Mesendoderm (in vitro differentiated cells): ENCODE measurements at regions not wholly inside any gene's neighbourhood (a gene's known extent, or its start where the extent isn't known, plus 50 kb on each side); places are given as distances from the start of the nearest gene placed in this dataset.

Experiments
- DNase-seq: peaks from one replicate; pipeline ENCODE4 v3.0.0; 2013
- H2AK5ac ChIP-seq: 2 replicates; pipeline ENCODE4 v1.6.1; 2013; ENCODE audit warnings: low read length, inconsistent platforms
- H2BK120ac ChIP-seq: 2 replicates; pipeline ENCODE4 v1.6.1; 2013; ENCODE audit warnings: low read depth, mild to moderate bottlenecking, low read length, moderate library complexity, mixed read lengths
- H2BK15ac ChIP-seq: replicated peaks from 2 replicates; pipeline ENCODE4 v1.6.1; 2013; ENCODE audit warnings: low read depth, mild to moderate bottlenecking, moderate library complexity
- H2BK5ac ChIP-seq: 2 replicates; pipeline ENCODE4 v1.6.1; 2013; ENCODE audit warnings: low read length, inconsistent platforms
- H3K18ac ChIP-seq: 2 replicates; pipeline ENCODE4 v1.6.1; 2013; ENCODE audit warnings: mild to moderate bottlenecking, low read length, mixed read lengths
- H3K23ac ChIP-seq: one replicate; pipeline ENCODE4 v1.6.1; 2013; ENCODE audit warnings: low read length
- H3K27ac ChIP-seq: 2 replicates; pipeline ENCODE4 v1.5.1; 2013; ENCODE audit warnings: low read depth, mild to moderate bottlenecking, inconsistent platforms, low read length, moderate library complexity
- H3K27me3 ChIP-seq: 2 replicates; pipeline ENCODE4 v1.6.1; 2013; ENCODE audit warnings: low read length, control low read depth, mild to moderate bottlenecking, inconsistent platforms; ENCODE audit not compliant: insufficient read depth, poor library complexity
- H3K36me3 ChIP-seq: 2 replicates; pipeline ENCODE4 v1.6.1; 2013; ENCODE audit warnings: low read length, inconsistent platforms; ENCODE audit not compliant: control insufficient read depth, insufficient read depth
- H3K4ac ChIP-seq: one replicate; pipeline ENCODE4 v1.6.1; 2013; ENCODE audit warnings: low read depth, mild to moderate bottlenecking, low read length, moderate library complexity
- H3K4me1 ChIP-seq: 2 replicates; pipeline ENCODE4 v1.6.1; 2013; ENCODE audit warnings: low read depth, low read length, inconsistent platforms; ENCODE audit not compliant: control insufficient read depth
- H3K4me2 ChIP-seq: 2 replicates; pipeline ENCODE4 v1.6.1; 2013; ENCODE audit warnings: low read length
- H3K4me3 ChIP-seq: 2 replicates; pipeline ENCODE4 v1.5.1; 2013; ENCODE audit warnings: mild to moderate bottlenecking, low read length
- H3K56ac ChIP-seq: one replicate; pipeline ENCODE4 v1.6.1; 2013; ENCODE audit warnings: low read length
- H3K79me1 ChIP-seq: 2 replicates; pipeline ENCODE4 v1.6.1; 2013; ENCODE audit warnings: low read length, inconsistent platforms
- H3K79me2 ChIP-seq: 2 replicates; pipeline ENCODE4 v1.6.1; 2013; ENCODE audit warnings: mild to moderate bottlenecking, low read length; ENCODE audit not compliant: control insufficient read depth, insufficient read depth
- H3K9ac ChIP-seq: 2 replicates; pipeline ENCODE4 v1.6.1; 2013; ENCODE audit warnings: low read length, inconsistent platforms
- H4K5ac ChIP-seq: one replicate; pipeline ENCODE4 v1.6.1; 2013; ENCODE audit warnings: low read length
- H4K8ac ChIP-seq: one replicate; pipeline ENCODE4 v1.6.1; 2013; ENCODE audit warnings: low read depth, mild to moderate bottlenecking, control low read depth, low read length, moderate library complexity
- WGBS: extraction: QIAGEN DNeasy Blood & Tissue Kit; methylation state at CpG from one replicate; pipeline ENCODE4 v1.1.7; 2013; ENCODE audit warnings: low lambda C conversion rate, missing lambda C conversion rate; ENCODE audit not compliant: insufficient coverage; ENCODE audit errors: extremely low coverage; 5-methylcytosine and 5-hydroxymethylcytosine counted together

DNA sequence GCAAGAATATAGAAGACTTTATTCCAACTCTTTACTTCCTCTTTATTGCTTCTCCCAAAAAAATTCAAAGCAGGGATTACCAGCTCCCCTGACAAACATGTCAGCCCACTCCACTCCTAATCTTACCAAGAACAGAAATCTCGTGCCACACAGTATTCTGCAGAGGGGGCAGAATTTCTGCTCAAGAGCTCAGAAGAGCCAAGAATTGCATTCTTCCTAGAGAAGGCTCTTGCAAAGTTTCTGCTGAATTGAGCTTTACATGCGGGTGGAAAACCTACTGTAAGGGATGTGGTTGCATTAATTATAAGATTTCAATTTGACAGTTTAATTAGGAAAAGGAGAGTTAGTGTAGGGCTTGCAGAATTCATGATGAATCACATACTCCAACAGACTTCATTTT is 428.5 kb downstream of the CETN3 start:
- WGBS: no CpG with 5 or more reads among the region's 2 CpGs
- Histone ChIP-seq H3K4me1 (no peaks in the 10 kb centered on the region), H3K9ac (no peak overlapping the region), H2BK15ac (no peak overlapping the region), H3K23ac (no peak overlapping the region), H3K4me2 (no peak overlapping the region), H2AK5ac (no peak overlapping the region), H2BK5ac (no peak overlapping the region), H3K18ac (no peak overlapping the region), H2BK120ac (no peak overlapping the region), H3K79me1 (no peaks in the 10 kb centered on the region), H3K36me3 (no peaks in the 10 kb centered on the region), H3K56ac (no peak overlapping the region), H3K79me2 (no peaks in the 10 kb centered on the region), H4K5ac (no peak overlapping the region), H4K8ac (no peak overlapping the region), H3K27me3 (no peaks in the 10 kb centered on the region), H3K4me3 (no peak overlapping the region), H3K27ac (no peak overlapping the region), H3K4ac (no peak overlapping the region)
- DNase-seq: no peak

DNA sequence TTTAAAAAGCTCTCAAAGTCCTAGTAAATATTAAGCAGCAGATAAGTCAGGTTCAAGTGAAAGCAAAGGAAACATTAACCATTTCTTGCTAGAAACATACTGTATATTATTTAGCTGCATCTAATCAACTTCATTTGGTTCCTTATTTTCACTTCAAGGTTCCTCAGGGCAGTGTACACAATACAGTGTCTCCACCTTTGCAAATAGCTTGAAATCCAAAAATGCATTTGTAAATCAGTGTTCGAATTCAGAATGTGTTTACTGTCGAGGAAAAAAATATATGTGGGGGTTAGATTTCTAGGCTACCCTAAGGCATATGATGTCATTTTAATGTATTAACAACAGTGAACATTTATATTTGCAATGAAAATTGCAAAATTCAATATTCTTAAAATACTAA is 436.0 kb downstream of the CETN3 start:
- no peaks in the 10 kb centered on the region for H3K36me3 ChIP-seq
- no peak overlapping the region for H2AK5ac ChIP-seq
- H3K23ac ChIP-seq: no peak overlapping the region
- no peak overlapping the region for H3K4me2 ChIP-seq
- H2BK15ac ChIP-seq: no peak overlapping the region
- H3K27me3 ChIP-seq: no peaks in the 10 kb centered on the region
- no CpG with 5 or more reads among the region's 2 CpGs for WGBS
- H3K79me1 ChIP-seq: no peaks in the 10 kb centered on the region
- H3K4ac ChIP-seq: no peak overlapping the region
- H3K79me2 ChIP-seq: no peaks in the 10 kb centered on the region
- H4K5ac ChIP-seq: no peak overlapping the region
- no peak overlapping the region for H3K56ac ChIP-seq
- no peak overlapping the region for H4K8ac ChIP-seq
- H2BK5ac ChIP-seq: no peak overlapping the region
- H3K4me3 ChIP-seq: no peak overlapping the region
- no peak for DNase-seq
- no peaks in the 10 kb centered on the region for H3K4me1 ChIP-seq
- no peak overlapping the region for H2BK120ac ChIP-seq
- H3K27ac ChIP-seq: no peak overlapping the region
- H3K18ac ChIP-seq: no peak overlapping the region
- H3K9ac ChIP-seq: no peak overlapping the region

DNA sequence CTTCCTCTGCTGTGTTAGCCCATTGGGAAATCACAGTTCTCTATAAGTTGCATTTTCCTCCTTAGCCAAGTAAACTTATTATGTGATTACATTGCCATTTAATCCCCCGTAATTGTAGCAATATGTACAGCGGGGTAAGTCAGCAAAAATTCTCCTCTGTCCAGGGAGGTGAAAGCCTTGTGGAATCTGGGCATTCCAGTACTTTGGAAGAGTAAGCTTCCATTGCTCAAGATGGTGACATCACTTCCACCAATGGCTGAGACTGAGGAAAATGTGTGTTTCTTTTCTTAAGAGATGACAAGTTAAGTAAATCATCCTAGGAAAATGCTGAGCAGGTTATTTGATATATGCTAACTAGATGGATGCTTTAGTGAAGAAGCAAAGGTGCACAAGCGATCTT is 436.7 kb downstream of the CETN3 start:
- no peak overlapping the region for H2BK15ac ChIP-seq
- no peak overlapping the region for H3K18ac ChIP-seq
- H3K27me3 ChIP-seq: no peaks in the 10 kb centered on the region
- H3K56ac ChIP-seq: no peak overlapping the region
- H3K4me1 ChIP-seq: no peaks in the 10 kb centered on the region
- no peaks in the 10 kb centered on the region for H3K79me2 ChIP-seq
- no peaks in the 10 kb centered on the region for H3K79me1 ChIP-seq
- no peak overlapping the region for H3K23ac ChIP-seq
- no peak overlapping the region for H2BK5ac ChIP-seq
- H4K5ac ChIP-seq: no peak overlapping the region
- no peak for DNase-seq
- no peaks in the 10 kb centered on the region for H3K36me3 ChIP-seq
- H3K4me3 ChIP-seq: no peak overlapping the region
- no peak overlapping the region for H3K4ac ChIP-seq
- H3K9ac ChIP-seq: no peak overlapping the region
- no CpG with 5 or more reads among the region's 3 CpGs for WGBS
- H4K8ac ChIP-seq: no peak overlapping the region
- no peak overlapping the region for H3K4me2 ChIP-seq
- no peak overlapping the region for H3K27ac ChIP-seq
- H2BK120ac ChIP-seq: no peak overlapping the region
- H2AK5ac ChIP-seq: no peak overlapping the region

DNA sequence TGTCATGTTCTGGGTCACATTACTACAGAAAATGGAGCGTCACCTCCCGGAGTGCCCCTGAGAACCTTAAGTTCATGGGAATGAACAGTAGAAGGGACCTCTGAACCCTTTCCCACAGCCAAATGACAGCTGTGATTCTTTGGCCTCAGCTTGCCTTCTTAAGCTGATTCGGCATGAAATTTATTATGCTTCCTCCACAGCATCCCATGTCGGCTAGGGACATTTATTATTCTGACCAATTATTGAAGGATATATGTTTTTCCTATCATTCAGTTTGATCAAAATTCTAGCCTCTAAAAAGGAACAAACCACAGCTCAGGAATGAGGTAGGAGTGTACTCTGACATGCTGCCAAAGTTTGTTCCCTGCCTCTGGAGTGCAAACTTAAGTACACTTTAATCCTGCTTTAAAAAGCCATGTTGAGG is 440.6 kb downstream of the CETN3 start:
- Histone ChIP-seq H2BK5ac (no peak overlapping the region), H2BK15ac (no peak overlapping the region), H3K4me1 (no peaks in the 10 kb centered on the region), H3K4ac (no peak overlapping the region), H3K79me2 (no peaks in the 10 kb centered on the region), H2AK5ac (no peak overlapping the region), H3K36me3 (no peaks in the 10 kb centered on the region), H3K79me1 (no peaks in the 10 kb centered on the region), H3K27ac (no peak overlapping the region), H3K56ac (no peak overlapping the region), H3K4me2 (no peak overlapping the region), H4K8ac (no peak overlapping the region), H3K23ac (no peak overlapping the region), H3K4me3 (no peak overlapping the region), H2BK120ac (no peak overlapping the region), H4K5ac (no peak overlapping the region), H3K27me3 (no peaks in the 10 kb centered on the region), H3K18ac (no peak overlapping the region), H3K9ac (no peak overlapping the region)
- no peak for DNase-seq
- WGBS: no CpG with 5 or more reads among the region's 4 CpGs

DNA sequence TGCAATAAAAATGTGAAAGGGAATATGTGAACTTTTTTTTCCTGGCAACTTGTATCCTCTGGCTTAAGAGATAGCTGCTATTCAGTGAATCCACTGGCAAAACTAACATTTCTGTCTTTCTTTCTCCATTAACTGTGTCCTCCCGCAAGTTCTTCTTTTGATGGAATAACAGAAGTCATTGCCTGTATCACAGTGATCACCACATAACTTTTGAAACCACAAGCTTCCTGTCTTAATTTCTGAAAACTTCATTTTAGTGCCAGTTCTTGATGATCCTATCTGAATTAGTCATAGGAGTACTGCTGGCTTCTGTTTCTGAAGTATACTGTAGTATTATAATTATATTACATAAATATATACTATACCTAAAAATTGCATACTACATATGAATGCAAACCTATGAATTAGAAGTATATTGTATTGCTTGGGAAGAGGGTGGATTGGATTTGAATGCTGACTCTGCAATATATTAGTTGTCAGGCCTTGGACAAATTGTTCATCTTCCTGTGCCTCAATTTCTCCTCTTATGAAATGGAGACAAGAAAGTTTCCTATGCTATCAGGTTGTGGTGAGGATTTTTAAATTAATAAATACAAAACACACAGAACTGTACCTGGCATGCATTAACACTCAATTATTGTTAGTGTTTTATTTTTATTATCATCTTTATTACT is 441.6 kb downstream of the CETN3 start:
- no peaks in the 10 kb centered on the region for H3K79me1 ChIP-seq
- no peak overlapping the region for H3K23ac ChIP-seq
- H3K4me3 ChIP-seq: no peak overlapping the region
- H3K27ac ChIP-seq: no peak overlapping the region
- H3K79me2 ChIP-seq: no peaks in the 10 kb centered on the region
- H4K8ac ChIP-seq: no peak overlapping the region
- no CpG with 5 or more reads among the region's 1 CpG for WGBS
- no peaks in the 10 kb centered on the region for H3K27me3 ChIP-seq
- H3K36me3 ChIP-seq: no peaks in the 10 kb centered on the region
- H4K5ac ChIP-seq: no peak overlapping the region
- no peak overlapping the region for H3K9ac ChIP-seq
- H2AK5ac ChIP-seq: no peak overlapping the region
- no peak overlapping the region for H2BK5ac ChIP-seq
- H3K4me2 ChIP-seq: no peak overlapping the region
- H3K4me1 ChIP-seq: no peaks in the 10 kb centered on the region
- no peak for DNase-seq
- H3K4ac ChIP-seq: no peak overlapping the region
- H2BK120ac ChIP-seq: no peak overlapping the region
- H3K18ac ChIP-seq: no peak overlapping the region
- H3K56ac ChIP-seq: no peak overlapping the region
- no peak overlapping the region for H2BK15ac ChIP-seq

DNA sequence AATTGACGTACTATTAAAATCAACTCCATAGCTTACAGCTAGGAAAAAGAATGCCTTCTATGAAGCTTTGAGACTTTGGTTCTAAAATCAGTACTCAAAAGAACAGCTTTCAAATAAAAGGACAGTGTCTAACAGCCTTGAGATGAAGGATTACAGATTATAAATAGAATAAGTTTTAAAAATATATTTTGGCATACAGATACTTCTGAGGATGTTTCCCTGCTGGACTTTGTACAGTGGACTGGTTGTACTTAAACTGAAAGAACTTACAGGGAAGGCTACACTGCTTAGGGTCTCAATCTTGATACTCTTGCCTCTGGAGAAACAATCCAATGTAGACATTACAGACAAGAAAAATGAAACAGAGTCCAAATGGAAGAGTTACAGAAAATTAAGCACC is 452.7 kb downstream of the CETN3 start:
- no peaks in the 10 kb centered on the region for H3K36me3 ChIP-seq
- no peak for DNase-seq
- H2BK15ac ChIP-seq: no peak overlapping the region
- H3K18ac ChIP-seq: no peak overlapping the region
- H3K4ac ChIP-seq: no peak overlapping the region
- no peak overlapping the region for H3K23ac ChIP-seq
- H3K79me2 ChIP-seq: no peaks in the 10 kb centered on the region
- no peak overlapping the region for H4K8ac ChIP-seq
- no peak overlapping the region for H3K27ac ChIP-seq
- H3K4me1 ChIP-seq: peaks cover 4% of the 10 kb centered on the region
- no peak overlapping the region for H4K5ac ChIP-seq
- H3K27me3 ChIP-seq: no peaks in the 10 kb centered on the region
- no peak overlapping the region for H3K9ac ChIP-seq
- no peak overlapping the region for H2BK5ac ChIP-seq
- H3K56ac ChIP-seq: no peak overlapping the region
- H2AK5ac ChIP-seq: no peak overlapping the region
- H2BK120ac ChIP-seq: no peak overlapping the region
- no peak overlapping the region for H3K4me2 ChIP-seq
- no peaks in the 10 kb centered on the region for H3K79me1 ChIP-seq
- no CpG with 5 or more reads among the region's 1 CpG for WGBS
- H3K4me3 ChIP-seq: no peak overlapping the region
